Right atrium auricular region (tissue), 2 donors: ENCODE measurements at regions not wholly inside any gene's neighbourhood (a gene's known extent, or its start where the extent isn't known, plus 50 kb on each side); places are given as distances from the start of the nearest gene placed in this dataset.
"Not testable (repeated sequence)": the region's sequence is repeated elsewhere in the genome, so short reads cannot be mapped to it uniquely, and the experiment has no call there.

Experiments
- DNase-seq: peaks from one replicate; pipeline ENCODE4 v3.0.0-alpha.2; 2019; ENCODE audit warnings: low spot score
- H3K27ac ChIP-seq, 2 donors: fragments of 200-600 bp; sonication (generic); 1 replicate in 1 of 2; 2 replicates in 1 of 2; pipeline ENCODE4 v1.5.1; 2016 to 2019
- H3K27me3 ChIP-seq, 2 donors: fragments of 200-600 bp; sonication (generic); one replicate each; pipeline versions ENCODE4 v1.5.1 to v1.6.0; 2017 to 2019
- H3K36me3 ChIP-seq: fragments of 200-600 bp; sonication (generic); one replicate; pipeline ENCODE4 v1.5.1; 2016
- H3K4me1 ChIP-seq, 2 donors: fragments of 200-600 bp; sonication (generic); one replicate each; pipeline versions ENCODE4 v1.5.1 to v1.6.0; 2017 to 2019
- H3K4me3 ChIP-seq, 2 donors: fragments of 200-600 bp; sonication (generic); 1 replicate in 1 of 2; 2 replicates in 1 of 2; pipeline ENCODE4 v1.5.1; 2017 to 2019; ENCODE audit warnings: mild to moderate bottlenecking in 1 of 2, moderate library complexity in 1 of 2
- H3K9me3 ChIP-seq, 2 donors: fragments of 200-600 bp; sonication (generic); one replicate each; pipeline ENCODE4 v1.5.1; 2019
- TF ChIP-seq, protein P1 (sequence below), 2 donors: fragments of 200-600 bp; sonication (generic); IDR thresholded peaks; one replicate each; pipeline ENCODE4 v1.5.1; 2019; ENCODE audit warnings: antibody characterized with exemption in 2 of 2

DNA sequence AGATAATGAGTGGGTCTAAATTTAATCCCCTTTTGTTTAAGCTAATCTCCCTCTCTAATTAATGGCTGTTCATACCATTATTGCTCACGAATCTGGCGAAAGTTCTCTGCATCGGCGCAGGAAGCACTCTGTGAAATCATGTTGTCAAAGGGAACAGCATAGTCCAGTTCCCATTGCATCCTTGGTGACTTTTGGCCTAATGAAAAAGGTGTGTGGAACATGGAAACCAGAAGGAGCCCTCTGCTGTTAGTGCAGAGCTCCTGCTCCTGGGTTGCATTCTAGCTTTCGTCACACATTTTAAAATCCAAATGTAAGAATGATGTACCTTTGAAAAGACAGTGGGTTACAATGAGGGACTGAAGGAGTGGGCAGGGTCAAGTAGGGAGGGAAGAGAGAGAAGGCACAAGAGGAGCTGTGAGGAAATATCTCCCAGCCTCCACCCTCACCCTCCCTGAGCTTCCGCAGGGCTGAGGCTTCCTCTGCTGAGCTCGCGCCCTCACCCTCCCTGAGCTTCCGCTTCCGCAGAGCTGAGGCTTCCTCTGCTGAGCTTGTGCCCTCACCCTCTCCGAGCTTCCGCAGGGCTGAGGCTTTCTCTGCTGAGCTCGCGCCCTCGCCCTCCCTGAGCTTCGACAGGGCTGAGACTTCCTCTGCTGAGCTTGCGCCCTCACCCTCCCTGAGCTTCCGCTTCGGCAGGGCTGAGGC, 754.3 kb upstream of the TPTE start:
- not testable (repeated sequence) for H3K4me3 ChIP-seq, H3K9me3 ChIP-seq, H3K27ac ChIP-seq, DNase-seq, H3K36me3 ChIP-seq, H3K27me3 ChIP-seq, H3K4me1 ChIP-seq

DNA sequence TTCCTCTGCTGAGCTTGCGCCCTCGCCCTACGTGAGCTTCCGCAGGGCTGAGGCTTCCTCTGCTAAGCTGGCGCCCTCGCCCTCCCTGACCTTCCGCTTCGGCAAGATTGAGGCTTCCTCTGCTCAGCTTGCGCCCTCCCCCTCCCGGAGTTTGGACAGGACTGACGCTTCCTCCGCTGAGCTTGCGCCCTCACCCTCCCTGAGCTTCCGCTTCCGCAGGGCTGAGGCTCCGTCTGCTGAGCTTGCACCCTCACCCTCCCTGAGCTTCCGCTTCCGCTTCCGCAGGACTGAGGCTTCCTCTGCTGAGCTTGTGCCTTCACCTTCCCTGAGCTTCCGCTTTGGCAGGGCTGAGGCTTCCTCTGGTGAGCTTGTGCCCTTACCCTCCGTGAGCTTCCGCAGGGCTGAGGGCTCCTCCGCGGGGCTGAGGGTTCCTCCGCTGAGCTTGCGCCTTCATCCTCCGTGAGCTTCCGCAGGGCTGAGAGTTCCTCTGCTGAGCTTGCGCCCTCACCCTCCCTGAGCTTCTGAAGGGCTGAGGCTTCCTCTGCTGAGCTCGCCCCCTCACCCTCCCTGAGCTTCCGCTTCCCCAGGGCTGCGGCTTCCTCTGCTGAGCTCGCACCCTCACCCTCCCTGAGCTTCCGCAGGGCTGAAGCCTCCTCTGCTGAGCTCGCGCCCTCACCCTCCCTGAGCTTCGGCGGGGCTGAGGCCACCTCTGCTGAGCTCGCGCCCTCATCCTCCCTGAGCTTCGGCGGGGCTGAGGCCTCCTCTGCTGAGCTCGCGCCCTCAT, 753.6 kb upstream of the TPTE start:
- Histone ChIP-seq H3K36me3 (no peaks in the 10 kb centered on the region), H3K27me3 (no peaks in the 10 kb centered on the region), H3K27ac (no peak overlapping the region), H3K4me1 (no peaks in the 10 kb centered on the region), H3K9me3 (no peaks in the 10 kb centered on the region), H3K4me3 (no peak overlapping the region)
- TF ChIP-seq, protein P1, sequence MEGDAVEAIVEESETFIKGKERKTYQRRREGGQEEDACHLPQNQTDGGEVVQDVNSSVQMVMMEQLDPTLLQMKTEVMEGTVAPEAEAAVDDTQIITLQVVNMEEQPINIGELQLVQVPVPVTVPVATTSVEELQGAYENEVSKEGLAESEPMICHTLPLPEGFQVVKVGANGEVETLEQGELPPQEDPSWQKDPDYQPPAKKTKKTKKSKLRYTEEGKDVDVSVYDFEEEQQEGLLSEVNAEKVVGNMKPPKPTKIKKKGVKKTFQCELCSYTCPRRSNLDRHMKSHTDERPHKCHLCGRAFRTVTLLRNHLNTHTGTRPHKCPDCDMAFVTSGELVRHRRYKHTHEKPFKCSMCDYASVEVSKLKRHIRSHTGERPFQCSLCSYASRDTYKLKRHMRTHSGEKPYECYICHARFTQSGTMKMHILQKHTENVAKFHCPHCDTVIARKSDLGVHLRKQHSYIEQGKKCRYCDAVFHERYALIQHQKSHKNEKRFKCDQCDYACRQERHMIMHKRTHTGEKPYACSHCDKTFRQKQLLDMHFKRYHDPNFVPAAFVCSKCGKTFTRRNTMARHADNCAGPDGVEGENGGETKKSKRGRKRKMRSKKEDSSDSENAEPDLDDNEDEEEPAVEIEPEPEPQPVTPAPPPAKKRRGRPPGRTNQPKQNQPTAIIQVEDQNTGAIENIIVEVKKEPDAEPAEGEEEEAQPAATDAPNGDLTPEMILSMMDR (IDR thresholded peaks at IDR 0.05), result no peak
- no peak for DNase-seq

DNA sequence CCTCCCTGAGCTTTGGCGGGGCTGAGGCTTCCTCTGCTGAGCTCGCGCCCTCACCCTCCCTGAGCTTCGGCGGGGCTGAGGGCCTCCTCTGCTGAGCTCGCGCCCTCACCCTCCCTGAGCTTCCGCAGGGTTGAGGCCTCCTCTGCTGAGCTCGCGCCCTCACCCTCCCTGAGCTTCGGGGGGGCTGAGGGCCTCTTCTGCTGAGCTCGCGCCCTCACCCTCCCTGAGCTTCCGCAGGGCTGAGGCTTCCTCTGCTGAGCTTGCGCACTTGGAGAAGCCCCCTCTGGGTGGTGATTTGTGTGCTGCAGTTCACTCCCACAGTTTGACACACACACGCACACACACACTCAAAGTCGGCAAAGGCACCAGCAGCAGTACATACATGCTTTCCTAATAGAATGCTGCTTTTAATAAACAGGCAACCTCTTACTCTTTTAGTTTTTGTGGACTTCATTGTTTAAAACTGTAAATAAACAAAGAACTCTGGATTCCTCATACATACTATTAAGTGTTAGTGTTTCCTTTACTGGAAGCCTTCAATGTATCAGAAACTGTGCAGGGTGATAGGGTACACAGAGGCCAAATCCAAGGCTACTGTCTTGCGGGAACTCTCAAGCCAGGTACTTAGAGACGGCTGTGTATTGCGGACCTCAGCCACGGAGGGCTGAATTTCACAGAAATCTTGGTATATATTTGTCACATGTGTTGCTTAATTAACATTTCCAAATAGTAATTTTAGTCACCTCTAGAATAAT, 752.8 kb upstream of the TPTE start:
- H3K9me3 ChIP-seq, H3K27ac ChIP-seq, H3K36me3 ChIP-seq, H3K4me3 ChIP-seq, DNase-seq, H3K27me3 ChIP-seq, H3K4me1 ChIP-seq: not testable (repeated sequence)

DNA sequence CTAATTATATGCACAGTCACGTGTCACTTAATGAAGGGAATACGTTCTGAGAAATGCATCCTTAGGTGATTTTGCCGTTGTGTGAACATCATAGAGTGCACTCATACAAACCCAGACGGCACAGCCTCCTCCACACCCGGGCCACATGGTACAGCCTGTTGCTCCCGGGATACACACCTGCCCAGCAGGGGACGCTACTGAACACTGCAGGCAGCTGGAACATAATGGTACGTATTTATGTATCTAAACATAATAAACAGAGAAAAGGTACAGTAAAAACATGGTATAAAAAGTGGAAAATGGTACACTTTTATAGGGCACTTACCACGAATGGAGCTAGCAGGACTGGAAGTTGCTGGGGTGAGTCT, 752.3 kb upstream of the TPTE start:
- DNase-seq, H3K36me3 ChIP-seq, H3K27me3 ChIP-seq, H3K9me3 ChIP-seq, H3K4me1 ChIP-seq, H3K27ac ChIP-seq, H3K4me3 ChIP-seq: not testable (repeated sequence)

DNA sequence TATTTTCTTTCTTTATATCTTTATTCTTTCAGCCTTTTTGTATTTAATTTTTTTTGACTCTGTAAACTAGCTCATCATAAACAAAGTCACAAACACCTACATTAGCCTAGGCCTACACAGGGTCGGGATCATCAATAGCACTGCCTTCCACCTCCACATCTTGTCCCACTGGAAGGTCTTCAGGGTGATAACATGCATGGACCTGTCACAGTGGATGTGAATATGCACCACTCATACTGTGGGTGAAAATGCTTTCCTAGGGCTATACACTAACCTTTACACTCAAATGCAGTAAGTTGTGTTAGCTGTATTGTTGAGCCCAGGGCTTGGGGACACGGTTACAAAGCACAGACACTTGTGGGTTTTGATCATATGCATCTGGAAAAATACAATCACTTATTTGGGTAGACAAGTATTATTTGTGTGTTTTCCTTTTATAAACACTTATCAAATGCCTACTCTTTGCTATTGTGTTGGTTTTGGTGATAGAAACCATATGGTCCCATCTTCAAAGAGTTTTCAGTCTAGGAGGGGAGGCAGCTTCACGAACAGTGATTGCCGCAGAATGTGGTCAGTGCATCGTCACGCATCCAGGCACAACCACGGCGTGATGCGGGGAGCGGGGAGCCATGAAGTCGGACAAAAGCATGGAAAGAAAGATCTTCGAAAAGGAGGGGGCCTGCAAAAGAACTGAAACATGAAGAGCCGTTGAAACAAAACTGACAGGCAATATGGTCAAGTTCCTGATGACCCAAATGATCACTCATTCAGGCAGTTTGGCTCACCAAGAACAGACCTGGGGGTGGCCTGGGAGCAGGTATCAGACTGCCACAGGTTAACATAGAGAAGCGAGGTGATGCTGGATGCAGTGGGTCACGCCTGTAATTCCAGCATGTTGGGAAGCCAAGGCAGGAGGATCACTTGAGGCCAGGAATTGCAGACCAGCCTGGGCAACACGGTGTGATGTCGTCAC, 751.4 kb upstream of the TPTE start:
- not testable (repeated sequence) for H3K4me1 ChIP-seq, H3K9me3 ChIP-seq, H3K27me3 ChIP-seq, H3K36me3 ChIP-seq, H3K27ac ChIP-seq, DNase-seq, H3K4me3 ChIP-seq

DNA sequence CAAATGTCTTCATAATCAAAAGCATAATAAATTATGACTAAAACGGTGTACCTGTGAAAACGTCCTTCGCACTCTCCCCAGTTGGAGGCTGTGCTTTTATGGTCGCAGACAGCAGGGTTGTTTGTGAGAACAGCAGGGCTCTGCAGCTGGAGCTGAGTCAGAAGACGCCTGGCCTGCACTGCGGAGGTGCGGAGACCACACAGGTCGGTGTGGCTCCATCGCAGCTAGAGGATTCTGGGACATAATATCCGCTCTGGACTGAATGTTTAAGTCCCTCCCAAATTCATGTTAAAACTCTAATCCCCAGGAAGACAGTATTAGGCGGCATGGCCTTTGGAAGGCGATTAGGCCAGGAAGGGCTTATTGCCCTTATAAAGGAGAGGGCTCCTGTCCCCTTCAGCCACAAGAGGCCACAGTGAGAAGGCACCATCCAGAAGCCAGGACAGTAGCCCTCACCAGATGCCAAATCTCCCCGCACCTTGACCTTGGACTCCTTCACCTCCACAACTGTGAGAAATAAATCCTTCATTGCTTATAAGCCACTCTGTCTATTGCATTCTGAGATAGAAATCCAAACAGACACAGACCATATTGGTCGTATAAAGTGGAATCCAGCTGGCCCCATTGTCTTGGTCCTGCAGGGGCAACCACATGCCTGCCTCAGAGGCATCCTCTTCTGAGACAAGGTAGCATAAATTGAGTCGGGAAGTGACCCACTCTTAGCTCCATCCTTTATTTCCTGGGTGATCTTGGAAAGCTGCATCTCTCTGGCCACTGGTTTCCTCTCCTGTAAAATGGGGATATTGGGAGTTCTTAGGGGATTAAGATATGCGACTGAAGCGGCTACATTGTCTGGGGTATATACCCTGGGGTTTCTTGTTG, 749.7 kb upstream of the TPTE start:
- not testable (repeated sequence) for DNase-seq

DNA sequence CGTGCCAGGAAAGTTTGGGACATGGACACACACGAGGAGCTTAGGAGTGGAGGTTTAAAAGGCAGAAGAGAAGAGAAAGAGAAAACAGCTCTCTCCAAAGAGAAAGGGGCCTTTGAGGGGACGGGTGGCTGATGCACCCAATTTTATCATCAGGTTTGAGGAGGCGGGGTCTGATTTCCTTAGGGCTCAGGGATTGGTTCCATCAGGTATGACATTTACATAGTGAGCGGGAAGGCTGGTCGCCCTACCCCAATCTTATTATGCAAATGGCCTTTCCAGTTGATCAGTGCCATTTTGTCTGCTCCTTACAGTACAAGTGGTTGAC, 749.1 kb upstream of the TPTE start:
- H3K27me3 ChIP-seq, result no peaks in the 10 kb centered on the region
- no peak for DNase-seq
- TF ChIP-seq, protein P1 (IDR thresholded peaks at IDR 0.05), result no peak
- no peaks in the 10 kb centered on the region for H3K4me1 ChIP-seq
- no peak overlapping the region for H3K4me3 ChIP-seq
- H3K27ac ChIP-seq, result no peak overlapping the region
- H3K36me3 ChIP-seq, result no peaks in the 10 kb centered on the region
- H3K9me3 ChIP-seq, result no peaks in the 10 kb centered on the region

More for the DNA sequence above, 749.7 kb upstream of the TPTE start:
- H3K4me1 ChIP-seq, H3K27ac ChIP-seq, H3K9me3 ChIP-seq, H3K27me3 ChIP-seq, H3K36me3 ChIP-seq, H3K4me3 ChIP-seq: not testable (repeated sequence)

DNA sequence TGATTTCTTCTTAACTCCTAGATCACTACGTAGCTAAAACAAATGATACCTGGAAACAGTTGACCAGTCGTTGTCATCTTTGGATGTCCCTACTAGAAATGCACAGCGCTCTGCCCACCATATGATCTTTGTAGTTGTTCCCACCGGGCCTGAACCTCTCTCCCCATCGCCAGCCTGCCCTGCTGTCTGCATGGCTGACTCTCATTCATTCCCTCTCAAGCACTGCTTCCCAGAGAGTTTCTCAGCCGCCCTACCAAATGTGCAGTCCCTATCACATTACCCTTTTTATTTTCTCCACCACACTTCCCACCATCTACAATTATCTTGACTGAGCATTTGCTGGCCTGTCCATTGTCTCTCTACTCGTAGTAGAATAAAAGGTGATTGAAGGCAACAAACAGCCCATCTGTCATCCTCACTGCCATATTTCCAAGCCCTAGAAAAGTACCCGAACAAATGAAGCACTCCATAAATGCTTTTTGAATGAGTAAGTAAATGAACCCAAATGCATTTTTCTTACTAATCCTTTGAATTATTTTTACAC, 748.4 kb upstream of the TPTE start:
- H3K9me3 ChIP-seq, H3K27ac ChIP-seq, H3K36me3 ChIP-seq, DNase-seq, H3K27me3 ChIP-seq, H3K4me1 ChIP-seq, H3K4me3 ChIP-seq: not testable (repeated sequence)
